NCI-H82 treated with DMSO at 0.1 percent for 48 hours (cell line): ENCODE measurements at regions not wholly inside any gene's neighbourhood (a gene's known extent, or its start where the extent isn't known, plus 50 kb on each side); places are given as distances from the start of the nearest gene placed in this dataset.
A peak's percentile ranks its signal among the peaks of the same experiment; 100 is the strongest.

ENCODE experiments used
- DNase-seq: peaks from one replicate; lab custom pipeline; 2025; ENCODE audit not compliant: unreplicated experiment; lab: John Stamatoyannopoulos, UW

- no peak for DNase-seq
These were observed 624.2 kb downstream of the PLPP3 start for GRCh38 chr1:55955016-55955621.

GRCh38 chr1:55951291-55951690 is 628.1 kb downstream of the PLPP3 start:
- DNase-seq: no peak

GRCh38 chr1:55947446-55947845 is 631.9 kb downstream of the PLPP3 start:
- DNase-seq: no peak

DNA sequence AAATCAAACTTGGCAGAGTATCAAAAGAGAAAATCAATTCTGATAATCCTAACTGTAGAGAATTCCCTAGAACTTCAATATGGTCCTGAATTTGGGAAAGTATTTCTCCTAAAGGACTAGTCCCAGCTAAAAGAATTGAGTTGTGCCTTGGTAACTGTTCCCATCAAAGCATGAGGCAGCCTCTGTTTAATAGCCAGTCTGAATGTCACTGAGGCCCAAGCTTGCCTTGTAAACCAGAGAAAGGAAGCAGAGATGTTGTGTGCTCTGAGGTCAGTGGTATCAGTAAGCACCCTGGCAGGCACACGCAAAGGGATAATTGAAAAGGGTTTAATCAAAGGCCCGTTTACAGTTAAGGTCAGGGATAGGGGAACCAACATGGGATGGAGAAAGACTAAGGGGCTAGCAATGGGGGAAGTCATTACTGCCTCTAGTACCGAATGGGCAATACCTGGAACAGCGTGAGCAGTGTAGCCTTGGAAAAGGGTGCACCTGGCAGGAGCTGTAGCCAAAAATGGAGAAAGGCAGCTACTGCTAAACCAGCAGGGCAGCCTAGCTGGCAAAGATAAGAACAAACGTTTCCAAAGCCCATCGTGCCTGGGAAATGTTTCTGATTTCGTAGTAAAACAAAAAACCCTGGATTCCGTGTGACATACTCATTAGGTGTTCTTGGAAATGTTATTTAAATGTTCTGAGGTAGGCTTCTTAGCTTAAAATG is 635.5 kb downstream of the PLPP3 start:
- no peak for DNase-seq

DNA sequence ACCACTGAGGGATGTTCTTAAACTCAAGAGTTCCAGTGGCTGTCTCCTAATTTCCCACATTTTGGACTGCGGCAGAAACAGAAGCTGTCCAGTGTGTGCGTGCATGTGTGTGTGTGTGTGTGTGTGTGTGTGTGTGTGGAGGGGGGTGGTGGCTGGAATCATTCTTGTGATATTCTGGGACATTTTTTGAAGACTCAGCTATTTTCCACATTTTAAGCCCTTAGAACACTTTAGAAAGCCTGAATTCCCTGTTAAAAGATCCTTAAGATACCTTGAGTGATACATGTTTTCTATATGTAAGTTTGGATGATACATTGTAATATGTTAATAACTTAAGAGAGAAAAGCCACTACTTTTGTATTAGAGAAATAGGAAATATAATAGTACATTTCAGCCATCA is 636.4 kb downstream of the PLPP3 start:
- DNase-seq: no peak

- no peak for DNase-seq
These were observed 639.5 kb downstream of the PLPP3 start for GRCh38 chr1:55939866-55940265.

DNA sequence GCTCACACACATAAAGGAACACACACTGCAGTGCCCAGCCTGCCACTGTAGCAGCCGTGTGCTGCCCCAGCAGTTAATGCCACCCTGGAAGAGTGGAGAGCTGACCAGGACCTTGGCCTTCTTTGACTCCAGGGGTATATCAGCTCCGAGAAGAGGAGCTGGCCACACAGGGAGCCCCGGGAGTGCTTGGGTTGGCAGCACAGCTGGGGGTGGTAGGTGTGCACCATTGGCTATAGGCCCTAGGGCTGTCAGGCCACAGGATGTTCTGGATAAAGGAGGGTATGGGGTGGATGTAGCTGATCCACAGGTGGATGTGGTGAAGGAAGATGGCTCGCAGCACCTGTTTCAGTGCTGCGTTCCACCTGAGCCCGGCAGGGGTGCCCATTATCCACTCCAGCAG is 640.5 kb downstream of the PLPP3 start:
- DNase-seq: no peak

GRCh38 chr1:55938376-55938850 is 641.0 kb downstream of the PLPP3 start:
- no peak for DNase-seq

DNA sequence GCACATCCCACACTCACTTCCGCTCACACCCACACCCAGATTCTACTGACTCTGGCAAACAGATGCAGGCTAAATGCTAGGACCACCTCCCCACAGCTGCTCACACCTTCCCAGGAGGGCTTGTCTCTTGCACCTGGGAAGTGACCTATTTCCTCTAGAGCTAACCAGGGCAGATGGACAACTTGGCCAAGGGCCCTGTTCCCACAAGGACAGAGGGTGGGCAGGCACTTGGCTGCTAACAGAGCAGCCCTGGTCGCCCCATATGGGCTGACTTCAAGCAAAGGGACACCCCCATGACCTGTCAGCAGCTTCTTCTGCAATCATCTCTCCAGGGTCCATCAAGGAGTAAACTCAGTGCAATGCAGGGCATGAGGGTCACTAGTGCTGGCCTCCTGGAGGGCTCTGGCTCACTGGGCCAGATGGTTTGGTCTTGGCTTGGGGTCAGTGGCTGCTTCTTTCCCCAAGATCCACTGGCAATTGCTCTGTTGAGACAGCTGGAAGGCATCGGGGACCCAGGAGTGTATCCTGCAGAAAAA is 641.5 kb downstream of the PLPP3 start:
- no peak for DNase-seq

DNA sequence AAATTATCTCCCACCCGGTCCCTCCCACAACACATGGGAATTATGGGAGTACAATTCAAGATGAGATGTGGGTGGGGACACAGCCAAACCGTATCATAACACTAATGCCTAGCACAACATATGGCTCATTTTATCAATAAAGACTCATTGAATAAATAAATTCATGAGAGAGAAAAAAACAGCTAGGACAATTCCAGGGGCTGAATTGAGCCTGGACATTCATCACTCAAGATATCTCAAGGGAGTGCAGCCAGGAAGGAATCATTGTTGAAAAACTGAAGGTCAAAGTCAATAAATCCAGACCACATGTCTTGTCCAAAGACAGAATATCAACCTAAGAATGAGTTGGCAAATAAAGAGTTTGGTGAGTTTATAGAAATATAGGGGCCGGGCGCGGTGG is 644.1 kb downstream of the PLPP3 start:
- no peak for DNase-seq

DNA sequence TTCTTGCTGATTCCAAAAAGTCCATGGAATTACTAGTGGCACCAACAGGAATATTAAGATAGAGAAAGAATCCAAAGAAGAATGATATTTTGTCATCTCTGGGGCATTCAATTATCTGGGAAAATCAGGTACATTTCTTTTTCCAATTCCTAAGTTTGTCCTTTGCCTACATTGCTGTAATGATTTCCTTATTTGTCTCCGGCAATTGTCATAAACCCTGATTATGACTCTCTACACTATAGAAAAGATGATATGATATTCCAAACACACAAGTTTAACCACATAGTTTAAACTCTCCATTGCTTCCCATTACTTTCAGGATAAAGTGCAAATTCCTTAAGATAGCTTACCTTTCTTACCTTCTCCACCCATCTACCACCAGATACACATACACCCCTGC is 647.0 kb downstream of the PLPP3 start:
- DNase-seq: no peak

DNA sequence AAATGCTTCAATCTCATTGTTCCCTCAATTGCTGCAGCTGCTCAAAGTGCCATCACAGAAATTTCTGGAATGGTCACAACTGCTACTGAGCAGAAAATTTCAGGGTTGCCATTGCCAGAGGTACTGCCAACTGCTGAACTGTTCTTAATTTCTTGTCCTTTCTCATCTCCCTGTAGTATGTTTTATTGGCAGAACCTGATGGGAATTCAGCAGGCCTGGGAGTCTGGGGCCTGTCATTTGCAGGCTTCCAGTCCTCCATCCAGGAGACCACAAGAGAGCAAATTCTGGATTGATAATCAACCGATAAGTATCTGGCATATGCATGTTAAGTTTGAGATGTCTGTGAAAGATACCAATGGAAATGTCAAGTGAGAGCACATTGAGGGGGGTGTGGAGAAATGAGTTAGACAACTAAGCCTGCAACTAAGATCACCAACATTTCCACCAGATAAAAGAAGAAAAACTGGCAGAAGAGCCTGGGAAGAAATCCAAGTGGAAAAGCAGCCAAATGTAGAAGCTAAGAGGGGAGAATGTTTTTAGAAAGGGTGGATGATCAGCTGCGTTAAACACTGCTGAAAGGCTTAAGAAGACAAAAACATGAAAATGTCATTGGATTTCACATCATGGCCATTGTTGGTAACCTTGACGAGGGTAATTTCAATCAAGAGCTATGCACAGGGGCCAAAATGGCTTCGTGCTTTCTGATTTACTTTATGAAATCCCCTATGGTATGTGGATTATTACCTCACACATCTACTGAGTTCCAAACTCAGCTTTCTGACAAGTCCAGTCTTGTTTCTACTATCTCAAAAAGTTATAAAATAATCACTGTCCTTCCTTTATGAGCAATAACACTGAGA is 648.1 kb downstream of the PLPP3 start:
- no peak for DNase-seq

GRCh38 chr1:55929652-55930051 is 649.7 kb downstream of the PLPP3 start:
- no peak for DNase-seq

DNA sequence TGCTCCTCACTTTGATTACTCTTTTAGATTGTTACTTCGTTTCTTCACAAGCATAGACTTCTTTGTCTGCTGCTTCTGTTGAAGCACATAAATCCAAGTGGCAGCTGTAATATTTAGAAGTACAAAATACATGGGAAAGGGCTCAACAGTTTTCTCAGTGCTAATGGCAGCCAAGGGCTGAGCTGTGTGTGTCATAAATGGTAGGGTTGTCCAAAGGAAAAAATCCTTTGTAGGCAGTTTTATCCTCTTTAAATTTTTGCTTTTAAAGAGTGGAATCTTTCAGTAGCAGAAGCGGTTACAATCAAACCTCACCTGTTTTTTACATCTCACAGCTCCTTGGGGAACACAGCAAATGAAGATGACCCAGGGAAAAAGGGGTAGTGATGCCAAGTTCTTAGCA is 650.8 kb downstream of the PLPP3 start:
- DNase-seq: no peak

DNA sequence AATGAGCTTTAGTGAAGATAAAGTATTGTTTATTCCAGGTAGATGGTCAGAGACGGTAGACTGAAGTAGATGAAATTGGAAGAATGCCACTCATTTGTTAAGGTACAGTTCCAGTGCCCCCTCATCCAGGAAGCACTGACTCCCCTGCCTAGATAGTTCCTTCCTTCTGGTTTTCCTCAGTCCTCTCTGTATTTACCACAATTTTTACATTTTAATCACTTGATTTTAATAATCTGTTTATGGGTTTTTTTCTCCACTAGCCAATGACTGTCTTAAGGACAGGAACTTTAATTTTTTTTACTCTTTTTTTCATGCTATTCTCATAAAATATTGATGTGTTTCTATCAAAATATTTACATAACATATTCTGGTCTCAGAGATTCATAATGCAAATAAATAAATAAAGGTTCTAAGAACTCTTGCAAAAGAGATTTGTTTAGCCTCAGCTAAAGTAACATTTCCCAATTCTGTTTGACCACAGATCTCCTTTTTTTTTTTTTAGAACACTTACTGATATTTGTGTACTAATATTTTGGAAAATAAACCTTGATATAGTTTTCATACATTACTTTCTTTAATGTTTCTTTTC is 651.6 kb downstream of the PLPP3 start:
- DNase-seq: no peak

GRCh38 chr1:55926906-55927471 is 652.4 kb downstream of the PLPP3 start:
- DNase-seq: no peak

DNA sequence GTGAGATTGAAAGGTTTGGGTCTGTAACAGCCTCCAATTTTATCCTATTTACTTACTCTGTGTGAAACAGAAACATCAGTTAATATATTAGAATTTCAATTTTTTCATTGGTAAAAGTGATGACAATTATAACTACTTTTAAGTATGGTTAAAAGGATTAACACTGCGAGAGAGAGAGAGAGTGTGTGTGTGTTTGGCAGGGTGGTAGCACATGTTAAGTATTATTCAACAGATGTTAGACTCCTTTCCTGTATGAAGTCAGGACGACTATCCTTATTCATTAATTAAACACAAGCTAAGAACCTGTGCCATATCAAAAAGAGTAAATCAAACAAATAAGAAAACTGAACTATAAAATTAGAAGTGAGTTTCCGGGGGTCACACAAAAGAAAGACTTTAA is 662.5 kb downstream of the PLPP3 start:
- peak; percentile 10 for DNase-seq

DNA sequence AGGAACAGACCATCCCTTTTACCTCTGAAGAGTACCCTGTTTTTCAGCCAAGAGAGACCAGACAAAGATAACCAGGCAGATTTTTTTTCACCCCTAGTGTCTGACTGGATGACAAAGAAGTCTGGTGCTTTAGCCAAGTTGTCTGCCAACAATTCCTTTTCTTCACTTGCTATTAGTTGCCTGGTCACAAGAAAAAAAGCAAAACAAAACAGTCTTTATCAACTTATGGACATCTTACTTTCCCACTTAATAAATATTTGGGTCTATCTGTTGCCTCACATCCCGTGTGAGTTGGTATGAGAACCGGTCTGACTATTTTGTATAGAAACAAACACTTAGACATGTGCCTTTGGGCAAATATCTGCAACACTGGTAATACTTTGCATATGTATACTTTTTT is 662.9 kb downstream of the PLPP3 start:
- DNase-seq: no peak

DNA sequence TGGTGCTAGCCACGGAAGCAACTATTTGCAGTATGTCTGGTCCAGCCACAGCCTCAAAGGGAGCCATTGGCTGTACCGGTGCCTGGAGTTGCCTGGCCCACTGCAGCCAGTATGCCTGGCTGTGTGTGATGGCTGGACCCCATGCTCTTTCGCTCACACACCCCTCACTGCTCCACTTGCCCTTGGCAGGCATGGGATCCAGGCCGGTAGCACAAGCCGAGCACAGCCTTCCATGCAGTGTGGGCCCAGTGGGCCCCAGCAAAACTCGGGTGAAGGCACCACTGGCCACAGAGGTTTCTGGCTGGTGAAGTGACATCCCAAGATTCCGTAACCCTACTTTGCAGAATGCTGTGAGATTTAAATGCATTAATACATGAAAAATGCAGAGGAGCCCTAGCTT is 665.8 kb downstream of the PLPP3 start:
- DNase-seq: no peak

GRCh38 chr1:55912438-55912837 is 666.9 kb downstream of the PLPP3 start:
- DNase-seq: no peak

GRCh38 chr1:55904541-55904940 is 674.8 kb downstream of the PLPP3 start:
- no peak for DNase-seq
